ENCODE measurements at regions not wholly inside any gene's neighbourhood (a gene's known extent, or its start where the extent isn't known, plus 50 kb on each side); places are given as distances from the start of the nearest gene placed in this dataset.

DNA sequence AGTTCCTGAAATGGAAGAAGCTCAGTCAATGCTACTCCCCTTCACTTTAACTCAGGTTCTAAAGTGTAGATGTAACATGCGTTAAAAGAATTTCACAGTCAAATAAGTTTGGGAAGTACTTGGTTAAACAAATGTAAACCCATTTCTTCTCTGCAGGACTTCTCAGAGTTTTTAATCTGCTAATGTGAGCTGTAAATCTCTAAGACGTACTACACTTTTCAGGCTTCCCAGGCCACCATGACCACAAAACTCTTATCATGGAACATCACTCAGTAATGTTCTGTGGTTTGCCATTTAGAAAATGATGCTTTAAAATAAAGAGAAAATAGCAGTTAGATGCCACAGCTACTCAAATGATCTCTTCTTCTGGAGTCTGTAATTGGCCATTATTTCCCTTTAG lies 104.3 kb downstream of the HHIPL2 start:
- RAD21 ChIA-PET (ENCODE audit: low non-redundant PET in 1 of 2, low total read pairs in 2 of 2, uncharacterized antibody in 2 of 2, unreplicated experiment in 2 of 2), result no interaction called here
- no peak overlapping the region for H2AFZ ChIP-seq (ENCODE audit: low read depth, low read length, poor library complexity, severe bottlenecking)

More for the DNA sequence above, 104.3 kb downstream of the HHIPL2 start:
- CTCF ChIA-PET, result interaction anchor here (1.0 to 1.1 kb wide), 2 partner anchors 12 to 21 kb away, joined by 3 read pairs; no protein-coding TSS in a partner anchor
- intact Hi-C loops (cut with micrococcal nuclease), result no loop called here
- Histone ChIP-seq H3K79me2 (ENCODE audit: insufficient read depth, low read length) (no peaks in the 10 kb centered on the region), H3K9me3 (ENCODE audit: control insufficient read depth in 1 of 2, insufficient read depth in 1 of 2, low read depth in 1 of 2, low read length in 2 of 2) (no peaks in the 10 kb centered on the region), H3K9me2 (ENCODE audit: insufficient read depth) (no peaks in the 10 kb centered on the region), H3K4me3 (replicated peaks in 1 of 2; ENCODE audit: low read depth in 1 of 2, low read length in 2 of 2) (no peak overlapping the region), H3K36me3 (ENCODE audit: control insufficient read depth in 1 of 2, insufficient read depth in 2 of 2, low read length in 2 of 2) (no peaks in the 10 kb centered on the region), H3K27ac (ENCODE audit: low read depth, low read length) (no peak overlapping the region), H3K27me3 (ENCODE audit: insufficient read depth, low read length) (no peaks in the 10 kb centered on the region; the same call in 1 of the 2 replicates), H3K4me2 (ENCODE audit: low read length) (no peak overlapping the region), H3K9ac (ENCODE audit: low read length) (no peak overlapping the region), H3K4me1 (ENCODE audit: control insufficient read depth in 1 of 2, insufficient read depth in 2 of 2, low read length in 2 of 2) (no peaks in the 10 kb centered on the region), H4K20me1 (ENCODE audit: insufficient read depth) (no peaks in the 10 kb centered on the region)
- no peak for DNase-seq (ENCODE audit: low read depth, low spot score)
- TF ChIP-seq, protein P1, sequence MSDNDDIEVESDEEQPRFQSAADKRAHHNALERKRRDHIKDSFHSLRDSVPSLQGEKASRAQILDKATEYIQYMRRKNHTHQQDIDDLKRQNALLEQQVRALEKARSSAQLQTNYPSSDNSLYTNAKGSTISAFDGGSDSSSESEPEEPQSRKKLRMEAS (IDR thresholded peaks at IDR 0.05), result no peak
- TF ChIP-seq ELF1 (IDR thresholded peaks at IDR 0.05; ENCODE audit: borderline replicate concordance, low read depth) (no peak), JUND (IDR thresholded peaks at IDR 0.05) (no peak), ZFX (IDR thresholded peaks at IDR 0.05) (no peak), YY1 (IDR thresholded peaks at IDR 0.05; ENCODE audit: extremely low read depth, insufficient replicate concordance, low read depth, low read length) (no peak), POLR2A (IDR thresholded peaks at IDR 0.05; ENCODE audit: borderline replicate concordance, extremely low read depth, insufficient read depth, insufficient read length) (no peak), EGR1 (IDR thresholded peaks at IDR 0.05; ENCODE audit: low read depth) (no peak), EZH2 (IDR thresholded peaks at IDR 0.05) (no peak), SIN3A (IDR thresholded peaks at IDR 0.05; ENCODE audit: low read depth) (no peak)
- TF ChIP-seq, protein P2, sequence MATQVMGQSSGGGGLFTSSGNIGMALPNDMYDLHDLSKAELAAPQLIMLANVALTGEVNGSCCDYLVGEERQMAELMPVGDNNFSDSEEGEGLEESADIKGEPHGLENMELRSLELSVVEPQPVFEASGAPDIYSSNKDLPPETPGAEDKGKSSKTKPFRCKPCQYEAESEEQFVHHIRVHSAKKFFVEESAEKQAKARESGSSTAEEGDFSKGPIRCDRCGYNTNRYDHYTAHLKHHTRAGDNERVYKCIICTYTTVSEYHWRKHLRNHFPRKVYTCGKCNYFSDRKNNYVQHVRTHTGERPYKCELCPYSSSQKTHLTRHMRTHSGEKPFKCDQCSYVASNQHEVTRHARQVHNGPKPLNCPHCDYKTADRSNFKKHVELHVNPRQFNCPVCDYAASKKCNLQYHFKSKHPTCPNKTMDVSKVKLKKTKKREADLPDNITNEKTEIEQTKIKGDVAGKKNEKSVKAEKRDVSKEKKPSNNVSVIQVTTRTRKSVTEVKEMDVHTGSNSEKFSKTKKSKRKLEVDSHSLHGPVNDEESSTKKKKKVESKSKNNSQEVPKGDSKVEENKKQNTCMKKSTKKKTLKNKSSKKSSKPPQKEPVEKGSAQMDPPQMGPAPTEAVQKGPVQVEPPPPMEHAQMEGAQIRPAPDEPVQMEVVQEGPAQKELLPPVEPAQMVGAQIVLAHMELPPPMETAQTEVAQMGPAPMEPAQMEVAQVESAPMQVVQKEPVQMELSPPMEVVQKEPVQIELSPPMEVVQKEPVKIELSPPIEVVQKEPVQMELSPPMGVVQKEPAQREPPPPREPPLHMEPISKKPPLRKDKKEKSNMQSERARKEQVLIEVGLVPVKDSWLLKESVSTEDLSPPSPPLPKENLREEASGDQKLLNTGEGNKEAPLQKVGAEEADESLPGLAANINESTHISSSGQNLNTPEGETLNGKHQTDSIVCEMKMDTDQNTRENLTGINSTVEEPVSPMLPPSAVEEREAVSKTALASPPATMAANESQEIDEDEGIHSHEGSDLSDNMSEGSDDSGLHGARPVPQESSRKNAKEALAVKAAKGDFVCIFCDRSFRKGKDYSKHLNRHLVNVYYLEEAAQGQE (IDR thresholded peaks at IDR 0.05; ENCODE audit: low read depth), result no peak
- TF ChIP-seq, protein P3, sequence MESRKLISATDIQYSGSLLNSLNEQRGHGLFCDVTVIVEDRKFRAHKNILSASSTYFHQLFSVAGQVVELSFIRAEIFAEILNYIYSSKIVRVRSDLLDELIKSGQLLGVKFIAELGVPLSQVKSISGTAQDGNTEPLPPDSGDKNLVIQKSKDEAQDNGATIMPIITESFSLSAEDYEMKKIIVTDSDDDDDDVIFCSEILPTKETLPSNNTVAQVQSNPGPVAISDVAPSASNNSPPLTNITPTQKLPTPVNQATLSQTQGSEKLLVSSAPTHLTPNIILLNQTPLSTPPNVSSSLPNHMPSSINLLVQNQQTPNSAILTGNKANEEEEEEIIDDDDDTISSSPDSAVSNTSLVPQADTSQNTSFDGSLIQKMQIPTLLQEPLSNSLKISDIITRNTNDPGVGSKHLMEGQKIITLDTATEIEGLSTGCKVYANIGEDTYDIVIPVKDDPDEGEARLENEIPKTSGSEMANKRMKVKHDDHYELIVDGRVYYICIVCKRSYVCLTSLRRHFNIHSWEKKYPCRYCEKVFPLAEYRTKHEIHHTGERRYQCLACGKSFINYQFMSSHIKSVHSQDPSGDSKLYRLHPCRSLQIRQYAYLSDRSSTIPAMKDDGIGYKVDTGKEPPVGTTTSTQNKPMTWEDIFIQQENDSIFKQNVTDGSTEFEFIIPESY (IDR thresholded peaks at IDR 0.05; ENCODE audit: extremely low read depth, insufficient replicate concordance, low read length), result no peak
- POLR2A ChIA-PET, result no interaction called here
- BruUV-seq (replicated peaks), result no TSS peak
- ATAC-seq, result no peak

Data from HCT116 (cell line).